ENCODE measurements at regions not wholly inside any gene's neighbourhood (a gene's known extent, or its start where the extent isn't known, plus 50 kb on each side); places are given as distances from the start of the nearest gene placed in this dataset.
"Not testable (repeated sequence)": the region's sequence is repeated elsewhere in the genome, so short reads cannot be mapped to it uniquely, and the experiment has no call there.

GRCh38 chr6:44723439-44724197 is 336.1 kb downstream of the CDC5L start:
- DNase-seq = no peak

- no peak for DNase-seq
Observed at GRCh38 chr6:44725070-44725469, 337.6 kb downstream of the CDC5L start.

- no peak for DNase-seq
Observed at GRCh38 chr6:44727651-44728630, 340.4 kb downstream of the CDC5L start.

GRCh38 chr6:44730771-44731391 is 343.4 kb downstream of the CDC5L start:
- no peak for DNase-seq

- no peak for DNase-seq
Observed at GRCh38 chr6:44731485-44732095, 344.1 kb downstream of the CDC5L start.

GRCh38 chr6:44732243-44732642 is 344.7 kb downstream of the CDC5L start:
- no peak for DNase-seq

- no peak for DNase-seq
Observed at GRCh38 chr6:44733126-44733525, 345.6 kb downstream of the CDC5L start.

- no peak for DNase-seq
Observed at GRCh38 chr6:44733868-44734267, 346.4 kb downstream of the CDC5L start.

GRCh38 chr6:44734886-44735629 is 347.6 kb downstream of the CDC5L start:
- DNase-seq = no peak

GRCh38 chr6:44735630-44735963 is 348.1 kb downstream of the CDC5L start:
- DNase-seq = no peak

GRCh38 chr6:44737341-44737740 is 349.8 kb downstream of the CDC5L start:
- DNase-seq = no peak

GRCh38 chr6:44737829-44738528 is 350.5 kb downstream of the CDC5L start:
- DNase-seq = no peak

- no peak for DNase-seq
Observed at GRCh38 chr6:44738601-44739146, 351.2 kb downstream of the CDC5L start.

- no peak for DNase-seq
Observed at GRCh38 chr6:44739181-44739580, 351.7 kb downstream of the CDC5L start.

GRCh38 chr6:44740566-44741120 is 353.1 kb downstream of the CDC5L start:
- no peak for DNase-seq

GRCh38 chr6:44742201-44742600 is 354.7 kb downstream of the CDC5L start:
- no peak for DNase-seq

- DNase-seq = no peak
Observed at GRCh38 chr6:44742828-44743372, 355.4 kb downstream of the CDC5L start.

- DNase-seq = not testable (repeated sequence)
Observed at GRCh38 chr6:44760116-44760515, 372.6 kb downstream of the CDC5L start.

- no peak for DNase-seq
Observed at GRCh38 chr6:44761046-44761445, 373.5 kb downstream of the CDC5L start.

GRCh38 chr6:44762496-44762895 is 375.0 kb downstream of the CDC5L start:
- no peak for DNase-seq

Data from SIG-M5 (cell line).